SK-N-SH (cell line): ENCODE measurements at regions not wholly inside any gene's neighbourhood (a gene's known extent, or its start where the extent isn't known, plus 50 kb on each side); places are given as distances from the start of the nearest gene placed in this dataset.

Source experiments
- CTCF ChIA-PET: fragments of 300-600, 350-600 bp; formaldehyde crosslinking; extraction: SDS; loops from one replicate; lab custom pipeline; 2021; lab: Yijun Ruan, JAX
- POLR2A ChIA-PET: fragments of 350-600 bp; sonication (Branson Sonifier 250); formaldehyde crosslinking; extraction: SDS; loops from one replicate; lab custom pipeline; 2020; ENCODE audit warnings: antibody characterized with exemption, inconsistent platforms; lab: Yijun Ruan, JAX
- DNase-seq: peaks from one replicate; pipeline ENCODE4 v3.0.0; 2012
- H2AFZ ChIP-seq: fragments of 200-600 bp; sonication (generic); 2 replicates; pipeline ENCODE4 v1.8.1; 2016; ENCODE audit warnings: antibody characterized with exemption, mild to moderate bottlenecking, low read depth
- H3F3A ChIP-seq: fragments of 200-600 bp; sonication (generic); replicated peaks from 2 replicates; pipeline ENCODE3; 2016; ENCODE audit warnings: antibody characterized with exemption, mild to moderate bottlenecking; ENCODE audit not compliant: insufficient read depth
- H3K27ac ChIP-seq, 2 experiments: fragments of 200-500 bp in 1 of 2; fragments of 200-600 bp in 1 of 2; sonication (Bioruptor generic) in 1 of 2; sonication (generic), shearing (Covaris generic) in 1 of 2; 2 replicates each; pipeline versions ENCODE4 v1.5.1 to v1.6.1; 2014 to 2016; ENCODE audit warnings: low read depth in 2 of 2, inconsistent platforms in 1 of 2, low read length in 1 of 2, mild to moderate bottlenecking in 1 of 2, mixed read lengths in 1 of 2
- H3K27me3 ChIP-seq: fragments of 200-600 bp; sonication (generic), shearing (Covaris generic); 2 replicates; pipeline ENCODE4 v1.6.1; 2016; ENCODE audit warnings: mixed run types; ENCODE audit not compliant: insufficient read depth
- H3K36me3 ChIP-seq, 2 experiments: fragments of 200-500 bp in 1 of 2; fragments of 200-600 bp in 1 of 2; sonication (Bioruptor generic) in 1 of 2; sonication (generic) in 1 of 2; replicated peaks in 1 of 2; 2 replicates each; pipeline versions ENCODE3 to v1.5.1; 2014 to 2016; ENCODE audit warnings: low read length in 1 of 2, mild to moderate bottlenecking in 1 of 2; ENCODE audit not compliant: insufficient read depth in 2 of 2, control insufficient read depth in 1 of 2
- H3K4me1 ChIP-seq, 2 experiments: fragments of 200-500 bp in 1 of 2; fragments of 200-600 bp in 1 of 2; sonication (Bioruptor generic) in 1 of 2; sonication (generic), shearing (Covaris generic) in 1 of 2; 2 replicates each; pipeline versions ENCODE4 v1.5.1 to v1.6.1; 2014 to 2016; ENCODE audit warnings: low read depth in 1 of 2, low read length in 1 of 2, mixed run types in 1 of 2; ENCODE audit not compliant: insufficient read depth in 2 of 2, control insufficient read depth in 1 of 2
- H3K4me2 ChIP-seq: fragments of 200-600 bp; sonication (generic), shearing (Covaris generic); 2 replicates; pipeline ENCODE4 v1.6.1; 2017; ENCODE audit warnings: mixed run types
- H3K4me3 ChIP-seq, 2 experiments: fragments of 200-500 bp in 1 of 2; fragments of 200-600 bp in 1 of 2; sonication (Bioruptor generic) in 1 of 2; sonication (generic), shearing (Covaris generic) in 1 of 2; 2 replicates each; pipeline versions ENCODE4 v1.5.1 to v1.8.1; 2014 to 2016; ENCODE audit warnings: low read depth in 2 of 2, inconsistent platforms in 1 of 2, low read length in 1 of 2, mild to moderate bottlenecking in 1 of 2, mixed read lengths in 1 of 2, moderate library complexity in 1 of 2
- H3K79me2 ChIP-seq: fragments of 200-600 bp; sonication (generic); 2 replicates; pipeline ENCODE4 v1.8.1; 2017; ENCODE audit warnings: mild to moderate bottlenecking; ENCODE audit not compliant: insufficient read depth
- H3K9ac ChIP-seq: fragments of 200-600 bp; sonication (generic); 2 replicates; pipeline ENCODE4 v1.6.1; 2017; ENCODE audit warnings: mixed run types
- H3K9me2 ChIP-seq: fragments of 200-600 bp; sonication (generic); 2 replicates; pipeline ENCODE4 v1.6.1; 2017; ENCODE audit warnings: mixed run types
- H3K9me3 ChIP-seq: fragments of 200-600 bp; sonication (generic); 2 replicates; pipeline ENCODE4 v1.6.1; 2017; ENCODE audit warnings: mixed run types, mild to moderate bottlenecking, moderate library complexity
- H4K20me1 ChIP-seq: fragments of 200-600 bp; sonication (generic); 2 replicates; pipeline ENCODE4 v1.6.1; 2017; ENCODE audit warnings: mild to moderate bottlenecking, mixed run types; ENCODE audit not compliant: insufficient read depth
- CHD2 ChIP-seq: fragments of 150-350 bp; IDR thresholded peaks from 2 replicates; pipeline ENCODE4 v1.6.1; 2018; ENCODE audit warnings: low read length; ENCODE audit not compliant: partially characterized antibody
- ELF1 ChIP-seq: IDR thresholded peaks from 2 replicates; pipeline ENCODE4 v1.4.0; 2012
- FOXJ3 ChIP-seq: sonication (generic); formaldehyde crosslinking; IDR thresholded peaks from 2 replicates; pipeline ENCODE4 v1.5.1; 2020; ENCODE audit warnings: mild to moderate bottlenecking, missing genetic modification reagents
- FOXM1 ChIP-seq: IDR thresholded peaks from 2 replicates; pipeline ENCODE4 v1.4.0; 2012; ENCODE audit warnings: low read depth, mild to moderate bottlenecking
- GATA2 ChIP-seq: sonication (generic); formaldehyde crosslinking; IDR thresholded peaks from 2 replicates; pipeline ENCODE4 v1.5.0; 2020; ENCODE audit warnings: mild to moderate bottlenecking, missing genetic modification reagents
- IRF3 ChIP-seq: fragments of 150-350 bp; IDR thresholded peaks from 2 replicates; pipeline ENCODE4 v1.6.1; 2016; ENCODE audit warnings: mild to moderate bottlenecking, low read depth, low read length
- JUND ChIP-seq: IDR thresholded peaks from 2 replicates; pipeline ENCODE4 v1.4.0; 2012
- MAX ChIP-seq: IDR thresholded peaks from 2 replicates; pipeline ENCODE4 v1.4.0; 2012; ENCODE audit warnings: low read depth
- MXI1 ChIP-seq: IDR thresholded peaks from 2 replicates; pipeline ENCODE4 v1.6.1; 2012; ENCODE audit warnings: mild to moderate bottlenecking, low read depth, low read length, improper control_type of control experiment
- NFIC ChIP-seq: IDR thresholded peaks from 2 replicates; pipeline ENCODE4 v1.4.0; 2012; ENCODE audit warnings: borderline replicate concordance
- PBX3 ChIP-seq: IDR thresholded peaks from 2 replicates; pipeline ENCODE4; 2012
- POLR2AphosphoS5 ChIP-seq: IDR thresholded peaks from 2 replicates; pipeline ENCODE4 v1.6.1; 2012; ENCODE audit warnings: low read depth, low read length
- RAD21 ChIP-seq: IDR thresholded peaks from 2 replicates; pipeline ENCODE4 v1.6.1; 2012; ENCODE audit warnings: mild to moderate bottlenecking, low read length
- RCOR1 ChIP-seq: fragments of 150-350 bp; IDR thresholded peaks from 2 replicates; pipeline ENCODE4 v1.6.1; 2017; ENCODE audit warnings: antibody characterized with exemption, low read length
- REST ChIP-seq: IDR thresholded peaks from 2 replicates; pipeline ENCODE4 v1.6.1; 2012; ENCODE audit warnings: mild to moderate bottlenecking, low read depth, low read length, moderate library complexity
- RXRA ChIP-seq: IDR thresholded peaks from 2 replicates; pipeline ENCODE4 v1.4.0; 2012; ENCODE audit warnings: low read depth, mild to moderate bottlenecking, borderline replicate concordance
- TCF12 ChIP-seq: IDR thresholded peaks from 2 replicates; pipeline ENCODE4 v1.4.0; 2012
- TEAD4 ChIP-seq: IDR thresholded peaks from 2 replicates; pipeline ENCODE4 v1.4.0; 2012; ENCODE audit warnings: mild to moderate bottlenecking, borderline replicate concordance; ENCODE audit not compliant: insufficient read depth
- USF2 ChIP-seq: fragments of 150-350 bp; IDR thresholded peaks from 2 replicates; pipeline ENCODE4 v1.6.1; 2017; ENCODE audit warnings: antibody characterized with exemption, low read length, low read depth, borderline replicate concordance
- ZBTB33 ChIP-seq: IDR thresholded peaks from 2 replicates; pipeline ENCODE4 v1.4.0; 2012; ENCODE audit warnings: low read depth, borderline replicate concordance
- WGBS: methylation state at CpG from one replicate; pipeline ENCODE4 v1.1.6; 2017; ENCODE audit warnings: low lambda C conversion rate; 5-methylcytosine and 5-hydroxymethylcytosine counted together

- Histone ChIP-seq H3K27me3 (no peaks in the 10 kb centered on the region), H3K9me3 (no peaks in the 10 kb centered on the region), H3K4me2 (no peak overlapping the region), H3K36me3 (no peaks in the 10 kb centered on the region), H4K20me1 (no peaks in the 10 kb centered on the region), H3K9ac (no peak overlapping the region), H3K4me1 (peaks cover 0 to 6% of the 10 kb centered on the region in 2 experiments; a peak in 1 of 4 replicates), H2AFZ (no peak overlapping the region), H3F3A (no peaks in the 10 kb centered on the region), H3K9me2 (no peaks in the 10 kb centered on the region), H3K79me2 (no peaks in the 10 kb centered on the region), H3K27ac (no peak overlapping the region), H3K4me3 (no peak overlapping the region)
- DNase-seq = no peak
- WGBS = 35% methylated on average over 3 of the region's 3 CpGs
- CTCF ChIA-PET = no interaction called here
- TF ChIP-seq IRF3 (no peak), TEAD4 (no peak), TCF12 (no peak), GATA2 (no peak), POLR2AphosphoS5 (no peak), MAX (no peak), USF2 (no peak), REST (no peak), RXRA (no peak), FOXM1 (no peak), PBX3 (no peak), JUND (no peak), RCOR1 (no peak), ZBTB33 (no peak), CHD2 (no peak), FOXJ3 (CRISPR knock-in tag) (no peak), ELF1 (no peak), MXI1 (no peak), NFIC (no peak), RAD21 (no peak)
- POLR2A ChIA-PET = no interaction called here
Measured at GRCh38 chr7:53306846-53307245, 271.4 kb downstream of the POM121L12 start.
